Heart left ventricle (tissue), 13 donors: ENCODE measurements at regions not wholly inside any gene's neighbourhood (a gene's known extent, or its start where the extent isn't known, plus 50 kb on each side); places are given as distances from the start of the nearest gene placed in this dataset.

Experiments
- CTCF ChIP-seq, 12 donors: fragments of 200-600 bp; sonication (generic) in 4 of 12; IDR thresholded peaks; one replicate each; pipeline versions ENCODE4 v1.5.0 to v1.8.0; 2018 to 2022; ENCODE audit warnings: antibody characterized with exemption in 12 of 12, mild to moderate bottlenecking in 5 of 12
- POLR2A ChIP-seq, 2 donors: fragments of 450-650 bp; IDR thresholded peaks; one replicate each; pipeline ENCODE4 v1.6.1; 2017; ENCODE audit warnings: antibody characterized with exemption in 2 of 2, mild to moderate bottlenecking in 2 of 2, moderate library complexity in 2 of 2
- donor health status: ischemic (EF 13 %, LVEDD 7.1; RV severe dilation, severe dysfunction).
- donor health status: DM: no; HTN: yes; CAD: no.
- donor health status: DM: no; HTN: no; CAD: no.
- donor health status: ischemic (EF 25% LVEDD 6.9; RV normal size, moderate dysfunction).
- donor health status: ischemic (EF 25% LVEDD 5.7; RV mildly dilated, moderate dysfunction).
- donor health status: ischemic (EF 35%, LVEDD 5.7; RV mildly dilated, moderate dysfunction).
- donor health status: nonischemic (EF 11% LVEDD 7.7; RV severe dilation, severe dysfunction).
- donor health status: DM: yes; HTN: yes; CAD: no.
- donor health status: PGD.
- donor health status: ischemic (EF 29% LVEDD 5.4; RV normal size, mild dysfunction).
- donor health status: nonischemic (EF 23%, LVEDD 6.1; RV moderate dilation, normal function).

DNA sequence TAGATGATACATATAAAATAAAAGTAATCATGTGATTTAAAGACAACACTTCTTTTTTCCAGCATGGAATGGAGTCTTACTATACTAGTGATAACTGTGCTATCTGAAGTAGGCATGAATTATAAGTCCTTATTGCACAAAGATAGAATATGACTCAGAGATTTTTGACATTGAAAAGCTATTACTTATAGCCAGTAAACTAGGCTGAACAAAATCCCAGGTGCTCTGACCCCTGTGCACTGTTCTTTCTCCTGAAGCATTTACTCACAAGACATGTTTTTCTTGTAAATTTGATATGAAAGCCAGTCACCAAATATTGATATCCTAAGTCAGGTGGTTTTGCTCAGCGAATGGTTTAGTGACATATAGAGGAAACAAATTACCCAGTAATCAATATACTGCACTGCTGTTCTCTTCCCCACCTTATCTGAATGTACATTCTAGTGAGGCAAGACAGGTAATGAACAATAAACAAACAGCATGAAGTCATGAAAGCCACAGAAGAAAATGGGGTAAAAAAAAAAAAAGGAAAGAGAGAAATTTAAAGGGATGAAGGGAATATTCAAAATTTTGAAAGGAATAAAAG is 1567.0 kb upstream of the SPRY2 start:
- TF ChIP-seq CTCF (IDR thresholded peaks at IDR 0.05) (no peak), POLR2A (IDR thresholded peaks at IDR 0.05) (no peak)
